ENCODE measurements at regions not wholly inside any gene's neighbourhood (a gene's known extent, or its start where the extent isn't known, plus 50 kb on each side); places are given as distances from the start of the nearest gene placed in this dataset.

DNA sequence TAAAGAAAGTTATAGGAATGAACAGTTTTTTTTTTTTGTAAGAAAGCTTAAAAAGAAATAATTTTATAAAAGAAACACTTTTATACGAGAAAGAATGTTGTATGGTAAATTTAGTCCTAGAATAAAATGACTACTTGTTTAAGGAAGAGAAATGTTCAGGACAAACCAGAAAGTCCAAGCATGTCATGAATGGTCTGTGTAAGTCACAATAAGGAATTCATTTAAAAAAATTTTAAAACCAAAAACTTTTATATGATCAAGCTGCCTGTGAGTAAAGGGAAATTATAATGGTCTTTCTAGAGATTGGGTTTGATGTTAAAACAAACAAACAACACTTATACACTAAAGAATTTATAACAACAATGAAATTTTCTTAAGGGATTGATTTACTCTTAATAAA lies 858.9 kb upstream of the PCDH7 start:
- no peak for TF ChIP-seq EZH2 (IDR thresholded peaks at IDR 0.05; ENCODE audit: insufficient read depth, poor library complexity, severe bottlenecking)
- TF ChIP-seq EZH2phosphoT487 (IDR thresholded peaks at IDR 0.05; ENCODE audit: insufficient read depth, low read depth), result no peak
